ENCODE measurements at regions not wholly inside any gene's neighbourhood (a gene's known extent, or its start where the extent isn't known, plus 50 kb on each side); places are given as distances from the start of the nearest gene placed in this dataset.

DNA sequence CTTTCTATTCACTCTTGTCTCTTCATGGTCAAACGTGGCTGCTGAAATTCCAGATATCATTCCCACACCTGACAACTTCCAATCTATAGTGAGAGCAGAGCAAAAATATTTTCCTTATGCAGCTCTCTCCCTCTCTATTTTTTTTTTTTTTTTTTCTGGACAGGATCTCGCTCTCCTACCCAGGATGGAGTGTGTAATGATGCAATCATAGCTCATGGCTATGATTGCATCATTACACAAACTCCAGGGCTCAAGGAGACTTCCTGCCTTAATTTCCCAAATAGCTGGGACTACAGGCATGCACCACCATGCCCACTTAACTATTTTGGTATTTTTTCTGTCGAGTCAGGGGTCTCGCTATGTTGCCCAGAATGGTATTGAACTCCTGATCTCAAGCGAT, 1398.9 kb downstream of the AACS start:
- Histone ChIP-seq H3K9me3 (no peaks in the 10 kb centered on the region), H3K4me3 (no peak overlapping the region), H3K27me3 (no peaks in the 10 kb centered on the region), H3K4me1 (no peaks in the 10 kb centered on the region), H3K27ac (no peak overlapping the region), H3K36me3 (no peaks in the 10 kb centered on the region)
- intact Hi-C loops (cut with DNase I; ENCODE audit: low total_unique reads), result no loop called here
- DNase-seq, result no peak
- whole genome bisulfite sequencing, 5 donors, result 70 to 85% (median 80%) methylated on average over 5 of the region's 5 CpGs
- no peak for TF ChIP-seq POLR2A (IDR thresholded peaks at IDR 0.05)
- TF ChIP-seq, protein P1, sequence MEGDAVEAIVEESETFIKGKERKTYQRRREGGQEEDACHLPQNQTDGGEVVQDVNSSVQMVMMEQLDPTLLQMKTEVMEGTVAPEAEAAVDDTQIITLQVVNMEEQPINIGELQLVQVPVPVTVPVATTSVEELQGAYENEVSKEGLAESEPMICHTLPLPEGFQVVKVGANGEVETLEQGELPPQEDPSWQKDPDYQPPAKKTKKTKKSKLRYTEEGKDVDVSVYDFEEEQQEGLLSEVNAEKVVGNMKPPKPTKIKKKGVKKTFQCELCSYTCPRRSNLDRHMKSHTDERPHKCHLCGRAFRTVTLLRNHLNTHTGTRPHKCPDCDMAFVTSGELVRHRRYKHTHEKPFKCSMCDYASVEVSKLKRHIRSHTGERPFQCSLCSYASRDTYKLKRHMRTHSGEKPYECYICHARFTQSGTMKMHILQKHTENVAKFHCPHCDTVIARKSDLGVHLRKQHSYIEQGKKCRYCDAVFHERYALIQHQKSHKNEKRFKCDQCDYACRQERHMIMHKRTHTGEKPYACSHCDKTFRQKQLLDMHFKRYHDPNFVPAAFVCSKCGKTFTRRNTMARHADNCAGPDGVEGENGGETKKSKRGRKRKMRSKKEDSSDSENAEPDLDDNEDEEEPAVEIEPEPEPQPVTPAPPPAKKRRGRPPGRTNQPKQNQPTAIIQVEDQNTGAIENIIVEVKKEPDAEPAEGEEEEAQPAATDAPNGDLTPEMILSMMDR (IDR thresholded peaks at IDR 0.05), result no peak
- TF ChIP-seq POLR2AphosphoS5 (IDR thresholded peaks at IDR 0.05), result no peak
- TF ChIP-seq EP300 (IDR thresholded peaks at IDR 0.05), result no peak

DNA sequence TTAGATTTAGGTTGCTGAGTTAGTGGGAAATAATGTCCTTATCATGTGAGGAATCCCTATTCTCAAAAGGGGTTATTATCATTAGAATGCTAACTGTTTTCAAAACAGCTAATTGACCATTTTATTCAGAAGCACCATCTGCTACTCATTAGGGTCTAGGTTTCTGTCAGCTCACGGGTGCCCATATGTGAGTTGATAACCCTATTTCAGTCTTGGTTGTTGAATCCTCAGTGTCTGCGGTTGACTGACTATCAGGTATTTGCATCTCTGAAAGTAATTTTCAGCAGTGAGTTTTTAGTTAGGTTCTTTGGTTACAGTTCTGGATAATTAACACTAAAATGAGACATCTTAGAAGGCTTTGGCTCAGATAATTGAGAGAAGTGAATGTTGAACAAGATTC, 1404.0 kb downstream of the AACS start:
- H3K9me3 ChIP-seq, result peaks cover 0 to 13% (median 1%) of the 10 kb centered on the region in 4 donors
- WGBS, 5 donors, result 83 to 90% (median 86%) methylated on average over 2 of the region's 2 CpGs
- intact Hi-C loops (cut with DNase I; ENCODE audit: low total_unique reads), result no loop called here
- no peaks in the 10 kb centered on the region for H3K27me3 ChIP-seq
- no peak overlapping the region for H3K4me3 ChIP-seq
- no peaks in the 10 kb centered on the region for H3K4me1 ChIP-seq
- no peak overlapping the region for H3K27ac ChIP-seq
- TF ChIP-seq EP300 (IDR thresholded peaks at IDR 0.05) (no peak), POLR2AphosphoS5 (IDR thresholded peaks at IDR 0.05) (no peak), POLR2A (IDR thresholded peaks at IDR 0.05) (no peak)
- TF ChIP-seq, protein P1 (IDR thresholded peaks at IDR 0.05), result no peak
- DNase-seq, result no peak
- no peaks in the 10 kb centered on the region for H3K36me3 ChIP-seq

DNA sequence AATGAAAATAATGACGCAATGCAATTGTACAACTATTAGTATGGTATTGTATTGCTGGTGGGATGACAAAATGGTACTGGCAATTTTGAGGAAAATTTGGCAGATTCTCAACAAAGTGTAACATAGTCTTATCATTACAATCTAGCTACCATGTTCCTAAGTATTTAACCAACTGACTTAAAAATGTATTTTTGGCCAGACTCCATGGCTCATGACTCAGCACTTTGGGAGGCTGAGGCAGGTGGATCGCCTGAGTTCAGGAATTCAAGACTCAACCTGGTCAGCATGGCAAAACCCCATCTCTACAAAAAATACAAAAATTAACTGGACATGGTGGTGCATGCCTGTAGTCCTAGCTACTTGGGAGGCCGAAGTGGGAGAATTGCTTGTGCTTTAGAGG, 1409.5 kb downstream of the AACS start:
- WGBS, 5 donors, result 75 to 95% (median 93%) methylated on average over 3 of the region's 3 CpGs
- DNase-seq, result no peak
- no peak for TF ChIP-seq EP300 (IDR thresholded peaks at IDR 0.05)
- TF ChIP-seq POLR2A (IDR thresholded peaks at IDR 0.05), result no peak
- TF ChIP-seq, protein P1 (IDR thresholded peaks at IDR 0.05), result no peak
- TF ChIP-seq POLR2AphosphoS5 (IDR thresholded peaks at IDR 0.05), result no peak

DNA sequence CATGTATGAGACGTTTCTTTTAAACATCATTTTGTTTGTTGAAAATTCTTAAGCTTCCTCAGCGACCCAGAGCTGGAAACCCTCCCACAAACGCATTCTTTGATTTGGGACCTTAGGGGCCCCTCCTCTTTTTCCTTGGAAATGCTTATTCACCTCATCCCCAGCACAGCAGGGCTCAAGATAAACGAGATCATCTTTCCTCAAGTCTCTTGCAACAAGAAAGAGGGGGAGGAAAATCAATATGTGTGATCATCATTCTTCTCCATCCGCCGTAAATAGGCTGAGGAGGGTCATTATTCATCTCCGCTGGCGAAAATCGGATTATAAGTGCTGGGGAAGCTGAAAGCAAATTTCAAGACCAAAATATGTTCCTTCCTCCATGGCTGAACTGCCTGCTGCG, 1415.2 kb downstream of the AACS start:
- Histone ChIP-seq H3K4me3 (no peak overlapping the region), H3K36me3 (no peaks in the 10 kb centered on the region), H3K9me3 (no peaks in the 10 kb centered on the region), H3K27me3 (no peaks in the 10 kb centered on the region), H3K27ac (no peak overlapping the region), H3K4me1 (no peaks in the 10 kb centered on the region)
- no peak for DNase-seq
- intact Hi-C loops (cut with DNase I; ENCODE audit: low total_unique reads), result no loop called here
- 46 to 58% (median 49%) methylated on average over 10 of the region's 10 CpGs for WGBS, 5 donors
- TF ChIP-seq EP300 (IDR thresholded peaks at IDR 0.05) (no peak), POLR2AphosphoS5 (IDR thresholded peaks at IDR 0.05) (no peak), POLR2A (IDR thresholded peaks at IDR 0.05) (no peak)
- TF ChIP-seq, protein P1 (IDR thresholded peaks at IDR 0.05), result no peak

More for the DNA sequence above, 1409.5 kb downstream of the AACS start:
- Histone ChIP-seq H3K36me3 (no peaks in the 10 kb centered on the region), H3K4me1 (no peaks in the 10 kb centered on the region), H3K27me3 (no peaks in the 10 kb centered on the region), H3K4me3 (no peak overlapping the region), H3K9me3 (peaks cover 0 to 18% (median 5%) of the 10 kb centered on the region in 4 donors), H3K27ac (no peak overlapping the region)
- intact Hi-C loops (cut with DNase I; ENCODE audit: low total_unique reads), result no loop called here

All from stomach (tissue), 8 donors.